ENCODE measurements at regions not wholly inside any gene's neighbourhood (a gene's known extent, or its start where the extent isn't known, plus 50 kb on each side); places are given as distances from the start of the nearest gene placed in this dataset.
"Not testable (repeated sequence)": the region's sequence is repeated elsewhere in the genome, so short reads cannot be mapped to it uniquely, and the experiment has no call there.

GRCh38 chr1:30101487-30102227 is 621.7 kb downstream of the MATN1 start:
- DNase-seq: no peak

- DNase-seq: no peak
Observed at GRCh38 chr1:30101016-30101415, 622.4 kb downstream of the MATN1 start.

- DNase-seq: no peak
Observed at GRCh38 chr1:30100524-30100862, 622.9 kb downstream of the MATN1 start.

GRCh38 chr1:30099587-30100523 is 623.5 kb downstream of the MATN1 start:
- no peak for DNase-seq

GRCh38 chr1:30097851-30098250 is 625.5 kb downstream of the MATN1 start:
- not testable (repeated sequence) for DNase-seq

- no peak for DNase-seq
Observed at GRCh38 chr1:30095451-30096025, 627.8 kb downstream of the MATN1 start.

GRCh38 chr1:30095051-30095450 is 628.3 kb downstream of the MATN1 start:
- DNase-seq: no peak

- DNase-seq: no peak
Observed at GRCh38 chr1:30092051-30092858, 631.1 kb downstream of the MATN1 start.

- no peak for DNase-seq
Observed at GRCh38 chr1:30090162-30090820, 633.1 kb downstream of the MATN1 start.

- DNase-seq: no peak
Observed at GRCh38 chr1:30089024-30089430, 634.4 kb downstream of the MATN1 start.

- DNase-seq: no peak
Observed at GRCh38 chr1:30088594-30088993, 634.8 kb downstream of the MATN1 start.

- DNase-seq: peak in 1 of 2 donors; percentile 10
Observed at GRCh38 chr1:30087465-30087864, 635.9 kb downstream of the MATN1 start.

GRCh38 chr1:30085811-30086770 is 637.3 kb downstream of the MATN1 start:
- DNase-seq: peak in 1 of 2 donors; percentile 31

- DNase-seq: no peak
Observed at GRCh38 chr1:30084909-30085571, 638.3 kb downstream of the MATN1 start.

GRCh38 chr1:30083800-30084464 is 639.5 kb downstream of the MATN1 start:
- DNase-seq: no peak

- DNase-seq: no peak
Observed at GRCh38 chr1:30081379-30082102, 641.8 kb downstream of the MATN1 start.

- not testable (repeated sequence) for DNase-seq
Observed at GRCh38 chr1:30075916-30076315, 647.5 kb downstream of the MATN1 start.

- DNase-seq: no peak
Observed at GRCh38 chr1:30068787-30069472, 654.5 kb downstream of the MATN1 start.

Measured in inflammatory macrophage treated with lipopolysaccharide for 1 hour (primary cell).